Naive thymus-derived CD4-positive, alpha-beta T cell (primary cell): ENCODE measurements at regions not wholly inside any gene's neighbourhood (a gene's known extent, or its start where the extent isn't known, plus 50 kb on each side); places are given as distances from the start of the nearest gene placed in this dataset.

Source experiments
- ATAC-seq: fragments of 150-1000 bp; cut with Tn5 transposase; 2 replicates; pipeline ENCODE4 v1.10.0; 2021; ENCODE audit warnings: mild to moderate bottlenecking, moderate library complexity
- CTCF ChIA-PET: fragments of 350-600 bp; sonication (Branson Sonifier 250); formaldehyde crosslinking; loops from one replicate; lab custom pipeline; 2021; ENCODE audit warnings: antibody characterized with exemption; lab: Charles Lee
- POLR2A ChIA-PET: fragments of 350-600 bp; sonication (Branson Sonifier 250); formaldehyde crosslinking; loops from one replicate; lab custom pipeline; 2021; ENCODE audit warnings: antibody characterized with exemption, inconsistent platforms; lab: Charles Lee
- DNase-seq, 9 donors: peaks; one replicate each; pipeline versions ENCODE4 v3.0.0 to v3.0.0-alpha.2; 2020 to 2022; ENCODE audit warnings: mixed read lengths in 1 of 9
- H3K27ac ChIP-seq: one replicate; pipeline ENCODE4 v1.7.0; 2013; ENCODE audit warnings: mild to moderate bottlenecking, low read depth, low read length, moderate library complexity
- H3K27me3 ChIP-seq, 2 donors: one replicate each; pipeline ENCODE4 v1.7.0; 2013; ENCODE audit warnings: low read length in 2 of 2, mild to moderate bottlenecking in 2 of 2, moderate library complexity in 2 of 2; ENCODE audit not compliant: control insufficient read depth in 2 of 2, insufficient read depth in 2 of 2
- H3K36me3 ChIP-seq, 3 experiments: 1 replicate in 2 of 3; 2 replicates in 1 of 3; pipeline ENCODE4 v1.7.0; 2013; ENCODE audit warnings: low read length in 3 of 3, mild to moderate bottlenecking in 3 of 3, moderate library complexity in 1 of 3; ENCODE audit not compliant: insufficient read depth in 3 of 3, control insufficient read depth in 2 of 3
- H3K4me1 ChIP-seq, 2 donors: one replicate each; pipeline ENCODE4 v1.7.0; 2013; ENCODE audit warnings: low read length in 2 of 2, mild to moderate bottlenecking in 2 of 2, moderate library complexity in 1 of 2; ENCODE audit not compliant: control insufficient read depth in 2 of 2, insufficient read depth in 2 of 2
- H3K4me3 ChIP-seq: 2 replicates; pipeline ENCODE4 v1.7.0; 2013; ENCODE audit warnings: mild to moderate bottlenecking, low read length
- H3K9me3 ChIP-seq, 3 experiments: 1 replicate in 2 of 3; 2 replicates in 1 of 3; pipeline ENCODE4 v1.7.0; 2013; ENCODE audit warnings: low read length in 3 of 3; ENCODE audit not compliant: control insufficient read depth in 2 of 3
- H3K27ac Mint-ChIP-seq, 9 donors: one replicate each; pipeline ENCODE4 v1.8.0; 2020 to 2022; ENCODE audit warnings: mixed read lengths in 9 of 9, mild to moderate bottlenecking in 8 of 9, moderate library complexity in 5 of 9, inconsistent platforms in 2 of 9
- H3K27me3 Mint-ChIP-seq, 5 donors: one replicate each; pipeline ENCODE4 v1.8.0; 2021 to 2022; ENCODE audit warnings: mixed read lengths in 5 of 5, mild to moderate bottlenecking in 1 of 5
- H3K36me3 Mint-ChIP-seq, 5 donors: one replicate each; pipeline ENCODE4 v1.8.0; 2020 to 2022; ENCODE audit warnings: mixed read lengths in 5 of 5, mild to moderate bottlenecking in 3 of 5, inconsistent platforms in 1 of 5
- H3K4me1 Mint-ChIP-seq, 7 donors: one replicate each; pipeline ENCODE4 v1.8.0; 2020 to 2022; ENCODE audit warnings: mixed read lengths in 7 of 7, mild to moderate bottlenecking in 3 of 7, inconsistent platforms in 1 of 7
- H3K4me3 Mint-ChIP-seq, 10 donors: one replicate each; pipeline ENCODE4 v1.8.0; 2020 to 2022; ENCODE audit warnings: mild to moderate bottlenecking in 10 of 10, mixed read lengths in 10 of 10, moderate library complexity in 6 of 10, inconsistent platforms in 2 of 10
- H3K9me3 Mint-ChIP-seq, 11 donors: one replicate each; pipeline ENCODE4 v1.8.0; 2020 to 2022; ENCODE audit warnings: mixed read lengths in 11 of 11, mild to moderate bottlenecking in 4 of 11, inconsistent platforms in 1 of 11, moderate library complexity in 1 of 11
- intact Hi-C, 2 donors: fragments of 100-400 bp; cut with micrococcal nuclease; formaldehyde crosslinking; loops; one replicate each; pipeline ENCODE4 v1.15.1; 2023

DNA sequence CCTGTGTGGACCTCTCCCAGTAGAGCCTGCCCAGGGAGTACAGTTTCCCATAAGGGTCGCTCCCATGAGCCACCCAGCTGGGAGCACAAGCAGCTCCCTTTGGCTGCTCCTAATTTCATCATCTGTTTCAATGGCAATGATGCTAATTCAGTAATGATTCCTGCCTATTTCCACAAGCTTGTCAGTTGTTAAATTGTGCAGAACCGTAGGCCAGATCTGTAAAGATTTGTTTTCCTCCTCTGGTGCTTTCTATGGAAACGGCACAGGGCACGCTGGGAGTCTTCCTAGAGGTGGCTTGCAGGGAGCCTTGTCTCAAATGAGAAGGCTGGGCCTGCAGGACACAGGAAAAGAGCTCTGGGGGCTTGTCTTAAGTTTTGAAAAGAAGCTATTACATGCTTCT, 223.7 kb downstream of the CBLN1 start:
- H3K9me3 ChIP-seq, result no peaks in the 10 kb centered on the region
- Mint-ChIP-seq H3K36me3 (no peaks in the 10 kb centered on the region), H3K4me1 (no peaks in the 10 kb centered on the region), H3K27me3 (peaks cover 0 to 14% (median 8%) of the 10 kb centered on the region in 5 donors), H3K4me3 (no peak overlapping the region), H3K27ac (no peak overlapping the region), H3K9me3 (peaks cover 0 to 5% (median 3%) of the 10 kb centered on the region in 11 donors)
- intact Hi-C loops, result no loop called here
- ATAC-seq (no peak), DNase-seq (no peak)
- no peaks in the 10 kb centered on the region for H3K27me3 ChIP-seq
- ChIA-PET POLR2A (no interaction called here), CTCF (no interaction called here)
- no peaks in the 10 kb centered on the region for H3K36me3 ChIP-seq
- H3K27ac ChIP-seq, result no peak overlapping the region
- no peaks in the 10 kb centered on the region for H3K4me1 ChIP-seq
- no peak overlapping the region for H3K4me3 ChIP-seq

DNA sequence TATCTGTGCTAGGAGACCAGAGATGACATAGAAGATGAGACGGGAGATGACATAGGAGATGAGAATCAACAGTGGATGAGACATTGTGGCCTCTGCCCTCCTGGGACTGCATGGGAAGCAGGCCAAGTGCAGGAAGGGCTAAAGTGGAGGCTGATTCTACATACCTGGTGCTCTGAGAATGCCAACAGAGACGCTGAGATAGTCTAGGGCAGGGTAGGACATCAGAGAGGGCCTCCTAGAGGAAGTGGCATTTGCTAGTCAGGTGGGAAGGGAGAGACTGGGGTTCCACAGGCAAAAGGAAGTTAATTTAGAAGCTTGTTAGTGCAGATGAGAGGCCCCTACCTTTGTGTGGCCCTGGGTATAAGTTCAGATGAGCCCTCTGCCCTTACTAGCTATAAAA, 224.2 kb downstream of the CBLN1 start:
- no peak overlapping the region for H3K27ac Mint-ChIP-seq
- CTCF ChIA-PET, result no interaction called here
- H3K4me3 ChIP-seq, result no peak overlapping the region
- DNase-seq (no peak), ATAC-seq (no peak)
- H3K27ac ChIP-seq, result no peak overlapping the region
- H3K27me3 ChIP-seq, result no peaks in the 10 kb centered on the region
- H3K9me3 ChIP-seq, result no peaks in the 10 kb centered on the region
- H3K36me3 ChIP-seq, result no peaks in the 10 kb centered on the region
- intact Hi-C loops, result no loop called here
- peaks cover 0 to 5% (median 2%) of the 10 kb centered on the region in 11 donors for H3K9me3 Mint-ChIP-seq
- POLR2A ChIA-PET, result no interaction called here
- no peaks in the 10 kb centered on the region for H3K4me1 Mint-ChIP-seq
- no peak overlapping the region for H3K4me3 Mint-ChIP-seq
- H3K4me1 ChIP-seq, result no peaks in the 10 kb centered on the region
- no peaks in the 10 kb centered on the region for H3K36me3 Mint-ChIP-seq
- peaks cover 0 to 10% (median 2%) of the 10 kb centered on the region in 5 donors for H3K27me3 Mint-ChIP-seq

DNA sequence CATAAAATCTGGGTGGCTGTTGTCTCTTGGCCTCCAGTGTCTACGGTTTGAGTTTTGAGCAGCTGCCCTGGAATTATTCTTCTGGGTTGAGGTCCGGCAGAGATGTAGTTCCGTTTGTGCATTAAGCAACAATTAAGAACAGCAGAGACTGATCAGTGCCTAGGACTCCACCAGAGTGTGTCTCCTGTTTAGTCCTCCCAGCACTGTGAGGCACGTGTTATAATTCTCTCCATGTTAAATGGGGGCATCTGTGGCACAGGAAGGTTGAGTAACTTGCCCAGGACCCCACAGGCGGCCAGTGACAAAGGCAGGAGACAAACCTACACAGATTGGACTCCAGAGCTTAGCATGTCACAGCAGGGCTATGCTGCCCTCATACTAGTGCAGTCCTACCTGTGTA, 225.1 kb downstream of the CBLN1 start:
- intact Hi-C loops, result no loop called here
- H3K4me3 Mint-ChIP-seq, result no peak overlapping the region
- H3K27me3 Mint-ChIP-seq, result peaks cover 0 to 7% (median 0%) of the 10 kb centered on the region in 5 donors

DNA sequence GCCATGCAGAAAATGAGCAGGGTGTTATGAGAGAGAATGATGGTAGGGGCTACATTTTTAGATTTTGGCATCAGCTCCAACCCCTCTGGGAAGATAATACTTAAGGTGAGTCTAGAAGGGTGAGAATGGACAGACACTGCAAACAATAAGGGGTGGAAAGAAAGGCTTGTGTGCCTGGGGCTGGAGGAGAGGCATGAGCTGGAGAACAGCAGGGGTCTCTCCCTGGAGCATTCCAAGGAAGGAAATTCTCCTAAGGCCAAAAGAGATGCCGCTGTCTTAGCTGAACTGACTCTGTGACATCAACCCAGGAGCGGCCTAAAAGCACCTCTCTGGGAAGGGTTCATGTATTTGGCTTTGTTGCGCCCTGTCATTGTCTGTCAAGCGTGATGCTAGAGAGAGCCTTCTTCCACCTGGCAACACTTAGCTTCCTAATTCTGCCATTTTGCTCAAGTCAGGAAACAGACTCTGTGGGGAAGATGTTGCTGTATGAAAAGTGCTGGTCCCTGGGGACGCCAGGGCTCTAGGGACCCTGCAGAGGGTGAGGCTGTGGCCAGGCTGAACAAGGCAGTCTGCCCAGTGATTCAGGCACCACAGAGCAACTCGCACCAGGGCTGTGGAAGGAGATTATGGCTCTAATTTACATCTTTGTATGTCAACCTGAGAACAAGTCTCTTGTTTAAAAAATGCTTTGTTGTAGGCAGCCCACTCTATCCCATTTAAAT, 225.7 kb downstream of the CBLN1 start:
- H3K36me3 Mint-ChIP-seq, result no peaks in the 10 kb centered on the region
- no peaks in the 10 kb centered on the region for H3K4me1 ChIP-seq
- H3K4me3 ChIP-seq, result no peak overlapping the region
- no peak overlapping the region for H3K27ac ChIP-seq
- H3K4me1 Mint-ChIP-seq, result no peaks in the 10 kb centered on the region
- H3K27me3 ChIP-seq, result no peaks in the 10 kb centered on the region
- no peak for DNase-seq
- H3K36me3 ChIP-seq, result no peaks in the 10 kb centered on the region
- no peak for ATAC-seq
- intact Hi-C loops, result no loop called here
- ChIA-PET CTCF (no interaction called here), POLR2A (no interaction called here)
- no peak overlapping the region for H3K27ac Mint-ChIP-seq
- no peak overlapping the region for H3K4me3 Mint-ChIP-seq
- H3K9me3 ChIP-seq, result no peaks in the 10 kb centered on the region
- H3K9me3 Mint-ChIP-seq, result peaks cover 0 to 4% (median 0%) of the 10 kb centered on the region in 11 donors
- H3K27me3 Mint-ChIP-seq, result peaks cover 0 to 7% (median 0%) of the 10 kb centered on the region in 5 donors

More for the DNA sequence above, 225.1 kb downstream of the CBLN1 start:
- H3K4me3 ChIP-seq, result no peak overlapping the region
- Mint-ChIP-seq H3K4me1 (no peaks in the 10 kb centered on the region), H3K9me3 (peaks cover 0 to 4% (median 0%) of the 10 kb centered on the region in 11 donors), H3K36me3 (no peaks in the 10 kb centered on the region), H3K27ac (no peak overlapping the region)
- ChIA-PET POLR2A (no interaction called here), CTCF (no interaction called here)
- H3K27me3 ChIP-seq, result no peaks in the 10 kb centered on the region
- no peak for DNase-seq
- no peaks in the 10 kb centered on the region for H3K36me3 ChIP-seq
- no peaks in the 10 kb centered on the region for H3K9me3 ChIP-seq
- H3K4me1 ChIP-seq, result no peaks in the 10 kb centered on the region
- no peak overlapping the region for H3K27ac ChIP-seq
- no peak for ATAC-seq

DNA sequence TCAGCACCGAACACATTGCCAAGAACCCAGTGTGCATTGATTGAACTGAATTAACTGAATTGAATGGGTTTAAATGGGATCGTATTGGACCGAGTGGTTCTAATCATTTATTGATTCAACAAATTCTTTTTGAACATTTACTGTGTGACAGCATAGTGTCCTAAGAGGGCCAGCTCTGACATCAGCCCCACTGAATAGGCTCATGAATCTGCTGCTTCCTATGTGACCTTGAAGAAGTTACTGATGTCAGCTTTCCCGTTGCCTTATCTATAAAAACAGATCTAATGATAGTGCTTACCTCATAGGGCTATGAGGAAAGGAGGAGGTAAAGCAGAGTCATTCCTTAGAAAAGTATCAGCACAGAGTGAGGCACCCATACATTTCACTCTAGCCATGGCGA, 226.3 kb downstream of the CBLN1 start:
- ATAC-seq, result no peak
- POLR2A ChIA-PET, result no interaction called here

DNA sequence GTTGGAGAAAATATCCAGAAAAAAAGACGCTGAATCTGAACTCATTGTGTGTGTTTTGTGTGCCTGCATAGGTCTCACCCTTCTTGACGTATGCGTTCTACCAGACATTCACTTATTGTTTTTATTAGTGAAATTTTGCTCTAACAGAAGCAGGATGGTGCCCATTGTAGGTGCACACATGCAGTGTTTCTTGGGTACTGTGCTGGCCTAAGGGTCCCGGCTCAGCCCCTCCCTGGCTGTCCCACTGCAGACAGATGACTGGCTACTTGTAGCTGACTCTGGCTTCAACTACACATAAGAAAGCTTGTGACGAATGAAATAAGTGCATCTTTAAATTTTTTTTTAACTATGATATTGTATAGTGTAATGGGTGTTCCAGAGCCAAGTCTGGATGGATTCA, 227.0 kb downstream of the CBLN1 start:
- Histone ChIP-seq H3K36me3 (no peaks in the 10 kb centered on the region), H3K27me3 (no peaks in the 10 kb centered on the region), H3K27ac (no peak overlapping the region), H3K4me3 (no peak overlapping the region), H3K4me1 (no peaks in the 10 kb centered on the region), H3K9me3 (no peaks in the 10 kb centered on the region)
- peaks cover 0 to 7% (median 0%) of the 10 kb centered on the region in 5 donors for H3K27me3 Mint-ChIP-seq
- no peak for DNase-seq
- intact Hi-C loops, result no loop called here
- no peaks in the 10 kb centered on the region for H3K36me3 Mint-ChIP-seq
- no peak overlapping the region for H3K4me3 Mint-ChIP-seq
- H3K4me1 Mint-ChIP-seq, result no peaks in the 10 kb centered on the region
- ATAC-seq, result no peak
- ChIA-PET POLR2A (no interaction called here), CTCF (no interaction called here)
- peaks cover 0 to 11% (median 0%) of the 10 kb centered on the region in 11 donors for H3K9me3 Mint-ChIP-seq
- no peak overlapping the region for H3K27ac Mint-ChIP-seq

More for the DNA sequence above, 226.3 kb downstream of the CBLN1 start:
- no peak overlapping the region for H3K4me3 ChIP-seq
- no peak overlapping the region for H3K27ac Mint-ChIP-seq
- H3K9me3 ChIP-seq, result no peaks in the 10 kb centered on the region
- CTCF ChIA-PET, result no interaction called here
- H3K4me1 ChIP-seq, result no peaks in the 10 kb centered on the region
- H3K36me3 ChIP-seq, result no peaks in the 10 kb centered on the region
- no peak overlapping the region for H3K27ac ChIP-seq
- H3K4me1 Mint-ChIP-seq, result no peaks in the 10 kb centered on the region
- no peak for DNase-seq
- H3K27me3 ChIP-seq, result no peaks in the 10 kb centered on the region
- no peaks in the 10 kb centered on the region for H3K36me3 Mint-ChIP-seq
- peaks cover 0 to 7% (median 0%) of the 10 kb centered on the region in 5 donors for H3K27me3 Mint-ChIP-seq
- intact Hi-C loops, result no loop called here
- H3K9me3 Mint-ChIP-seq, result peaks cover 0 to 11% (median 0%) of the 10 kb centered on the region in 11 donors
- H3K4me3 Mint-ChIP-seq, result no peak overlapping the region

DNA sequence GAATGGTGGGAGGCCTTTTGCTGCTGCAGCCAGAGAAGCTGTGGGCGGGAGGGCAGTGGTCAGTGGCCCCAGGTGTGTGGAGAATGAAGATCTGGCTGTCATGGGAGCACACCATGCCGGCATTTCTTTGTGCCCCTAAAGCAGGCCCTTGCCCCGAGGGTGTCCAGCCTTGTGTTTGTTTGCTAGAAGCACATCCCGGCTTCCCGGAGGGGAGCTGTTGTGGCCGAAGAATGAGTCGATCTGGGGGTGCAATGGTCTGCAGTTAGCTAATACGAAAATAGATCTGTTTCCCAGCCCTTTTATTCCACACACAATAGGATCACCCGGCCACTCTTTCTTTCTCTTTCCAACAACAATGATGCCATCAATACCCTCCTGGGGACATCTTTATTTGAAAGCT, 228.8 kb downstream of the CBLN1 start:
- no peak overlapping the region for H3K4me3 Mint-ChIP-seq
- H3K27me3 Mint-ChIP-seq, result peaks cover 0 to 10% (median 0%) of the 10 kb centered on the region in 5 donors

More for the DNA sequence above, 228.8 kb downstream of the CBLN1 start:
- intact Hi-C loops, result no loop called here
- Histone ChIP-seq H3K9me3 (no peaks in the 10 kb centered on the region), H3K27ac (no peak overlapping the region), H3K4me1 (no peaks in the 10 kb centered on the region), H3K4me3 (no peak overlapping the region), H3K27me3 (no peaks in the 10 kb centered on the region), H3K36me3 (no peaks in the 10 kb centered on the region)
- Mint-ChIP-seq H3K27ac (no peak overlapping the region), H3K9me3 (peaks cover 0 to 11% (median 0%) of the 10 kb centered on the region in 11 donors), H3K36me3 (no peaks in the 10 kb centered on the region), H3K4me1 (no peaks in the 10 kb centered on the region)
- CTCF ChIA-PET, result no interaction called here
- POLR2A ChIA-PET, result no interaction called here
- DNase-seq, result no peak
- no peak for ATAC-seq
